M059J (cell line): ENCODE measurements at regions not wholly inside any gene's neighbourhood (a gene's known extent, or its start where the extent isn't known, plus 50 kb on each side); places are given as distances from the start of the nearest gene placed in this dataset.
"Not testable (repeated sequence)": the region's sequence is repeated elsewhere in the genome, so short reads cannot be mapped to it uniquely, and the experiment has no call there.

Experiments
- DNase-seq: peaks from one replicate; pipeline ENCODE4 v3.0.0-alpha.2; 2012; ENCODE audit warnings: low read depth

DNA sequence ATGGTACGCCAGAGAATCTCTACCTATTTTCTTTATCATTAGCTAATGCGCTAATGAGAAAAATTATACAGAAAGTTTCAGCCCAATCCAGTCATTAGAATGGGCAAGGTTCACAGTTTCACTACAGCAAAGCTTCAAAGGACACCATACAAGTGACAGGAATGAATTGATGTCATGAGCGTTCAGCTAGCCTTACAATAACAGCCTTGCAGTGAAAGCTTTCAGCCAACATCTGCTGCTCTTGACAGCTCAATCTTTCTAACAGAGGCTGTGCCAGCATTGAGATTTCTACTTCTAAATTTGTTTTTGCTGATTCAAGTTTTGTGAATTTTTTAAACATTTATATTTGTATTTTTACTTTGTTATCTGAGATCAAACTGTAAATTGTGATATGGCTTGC lies 302.4 kb upstream of the FAM174A start:
- DNase-seq, result no peak

DNA sequence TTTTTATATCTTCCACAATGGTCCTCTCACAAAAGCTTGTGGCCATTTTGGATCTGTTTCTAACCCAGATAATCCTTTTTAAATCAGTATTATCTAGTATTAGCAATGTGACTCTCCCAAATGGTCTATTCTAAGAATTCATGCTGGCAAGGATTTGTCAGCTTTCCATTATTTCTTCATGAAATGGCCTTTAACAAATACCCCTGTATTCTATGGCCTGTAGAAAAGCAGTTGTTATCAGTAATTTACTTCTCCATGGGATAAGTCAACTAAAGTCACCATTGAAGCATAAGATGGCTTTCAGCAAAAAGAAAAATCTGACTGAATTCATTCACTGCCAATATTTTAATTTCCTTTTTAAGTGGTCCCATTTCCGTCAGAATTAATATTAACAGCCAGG lies 346.4 kb upstream of the FAM174A start:
- DNase-seq, result no peak

- no peak for DNase-seq
Observed at GRCh38 chr5:100188339-100188738, 346.8 kb upstream of the FAM174A start.

- DNase-seq, result no peak
Observed at GRCh38 chr5:100186181-100186580, 349.0 kb upstream of the FAM174A start.

DNA sequence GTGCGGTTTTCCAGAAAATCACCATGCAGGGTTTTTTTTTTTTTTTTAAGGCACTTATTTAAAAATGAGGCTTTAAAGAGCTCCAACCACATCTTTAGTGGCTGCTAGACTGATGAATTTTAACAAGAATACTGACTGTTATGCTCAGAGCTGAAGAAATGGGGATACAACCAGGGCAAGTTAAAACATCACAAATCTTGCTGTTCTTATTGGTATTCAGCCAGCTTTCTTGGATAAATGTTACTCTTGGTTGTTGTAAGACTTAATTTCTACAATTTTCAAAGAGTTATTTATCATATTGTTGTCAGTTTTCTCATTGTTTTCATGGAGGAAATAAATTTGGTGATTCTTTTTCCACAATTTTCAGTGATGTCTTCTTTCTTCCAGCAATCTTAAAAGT lies 352.8 kb upstream of the FAM174A start:
- no peak for DNase-seq

- DNase-seq, result no peak
Observed at GRCh38 chr5:100175346-100175745, 359.8 kb upstream of the FAM174A start.

GRCh38 chr5:100165309-100165708 lies 369.9 kb upstream of the FAM174A start:
- DNase-seq, result no peak

DNA sequence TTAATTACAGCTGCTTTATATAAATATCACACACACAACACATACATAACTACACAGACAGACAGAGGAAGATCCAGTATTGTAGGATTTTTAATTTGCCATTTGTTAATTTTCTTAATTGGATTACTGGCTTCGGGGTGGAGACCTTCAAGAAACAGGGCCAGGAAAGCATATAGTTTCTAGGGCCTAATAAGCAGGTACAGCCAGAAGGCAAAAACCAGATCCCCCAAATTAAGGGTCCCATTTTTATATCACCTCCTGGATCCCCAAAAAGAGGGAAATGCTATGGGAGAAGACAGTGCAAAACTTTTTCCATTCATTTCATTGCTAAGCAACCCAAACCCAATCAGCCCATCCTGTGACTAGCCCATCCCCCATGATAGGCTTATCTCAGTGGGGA lies 373.3 kb upstream of the FAM174A start:
- DNase-seq, result no peak

GRCh38 chr5:100157066-100157465 lies 378.1 kb upstream of the FAM174A start:
- DNase-seq, result no peak

GRCh38 chr5:100148239-100148638 lies 386.9 kb upstream of the FAM174A start:
- DNase-seq, result no peak

DNA sequence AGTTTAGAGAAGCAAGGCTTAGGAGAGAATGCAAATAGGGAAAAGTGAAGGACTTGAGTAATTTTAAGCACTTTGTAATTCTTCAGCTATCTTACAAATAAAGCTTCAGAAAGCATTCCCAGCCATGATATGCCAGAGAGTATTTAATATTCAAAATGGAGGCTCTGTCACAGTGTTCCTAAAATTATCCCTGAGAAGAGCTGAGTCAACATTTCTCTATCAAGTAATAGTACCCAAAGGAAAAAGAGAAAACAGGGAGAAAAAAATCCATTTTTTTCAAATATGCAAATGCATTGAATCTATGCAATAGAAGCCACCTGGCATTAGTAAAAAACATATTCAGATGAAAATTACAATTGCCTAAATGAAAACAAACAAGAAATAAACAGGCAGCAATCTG lies 392.6 kb upstream of the FAM174A start:
- no peak for DNase-seq

DNA sequence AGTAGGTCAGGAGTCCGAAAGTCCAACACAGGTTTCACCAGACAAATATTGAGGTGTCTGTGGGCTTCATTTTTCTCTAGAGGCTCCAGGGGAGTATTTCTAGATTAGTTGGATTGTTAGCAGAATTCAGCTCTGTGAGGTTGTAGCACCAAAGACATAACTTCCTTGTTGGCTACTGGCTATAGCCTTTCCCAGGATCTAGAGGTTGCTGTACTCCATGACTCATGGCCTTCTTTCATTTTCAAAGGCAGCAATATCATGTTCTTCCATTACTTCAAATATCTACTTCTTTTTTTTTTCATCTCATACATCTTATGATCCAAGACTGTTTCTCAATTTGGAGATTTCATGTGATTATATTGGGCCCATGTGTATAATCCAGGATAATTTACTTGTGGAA lies 404.0 kb upstream of the FAM174A start:
- DNase-seq, result peak; percentile 0

DNA sequence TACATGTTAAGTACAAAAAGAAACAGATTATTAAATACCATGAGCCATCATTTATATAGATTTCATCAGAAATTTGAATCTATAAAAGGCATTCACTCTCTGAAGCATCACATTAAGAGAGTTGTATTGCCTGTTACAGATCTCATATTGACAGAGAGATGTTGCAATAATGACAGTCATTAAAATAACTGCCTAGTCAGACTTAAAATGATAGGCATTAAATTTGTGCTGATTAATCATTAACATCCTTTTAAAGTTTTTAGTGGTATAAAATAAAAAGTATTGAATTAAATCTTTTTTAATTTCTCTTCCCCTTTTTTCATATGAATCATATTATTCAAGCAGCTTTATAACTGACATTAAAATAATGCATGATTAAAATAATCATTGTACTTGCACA lies 404.9 kb upstream of the FAM174A start:
- DNase-seq, result no peak

GRCh38 chr5:100119903-100120302 lies 415.3 kb upstream of the FAM174A start:
- no peak for DNase-seq

DNA sequence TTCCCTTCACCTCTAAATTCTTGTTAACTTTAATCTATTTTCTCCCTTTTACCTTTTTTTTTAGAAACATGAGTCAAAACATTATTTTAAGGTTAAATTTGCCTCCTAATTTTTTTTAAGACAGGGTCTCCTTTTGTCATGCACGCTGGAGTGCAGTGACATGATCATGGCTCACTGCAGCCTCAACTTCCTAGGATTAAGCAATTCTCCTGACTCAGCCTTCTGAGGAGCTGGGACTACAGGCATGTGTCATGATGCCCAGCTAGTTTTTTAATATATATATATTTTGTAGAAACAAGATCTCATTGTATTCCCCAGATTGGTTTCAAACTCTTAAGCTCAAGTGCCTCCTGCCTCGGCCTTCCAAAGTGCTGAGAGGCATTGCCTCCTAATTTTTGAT lies 424.7 kb upstream of the FAM174A start:
- DNase-seq, result no peak

DNA sequence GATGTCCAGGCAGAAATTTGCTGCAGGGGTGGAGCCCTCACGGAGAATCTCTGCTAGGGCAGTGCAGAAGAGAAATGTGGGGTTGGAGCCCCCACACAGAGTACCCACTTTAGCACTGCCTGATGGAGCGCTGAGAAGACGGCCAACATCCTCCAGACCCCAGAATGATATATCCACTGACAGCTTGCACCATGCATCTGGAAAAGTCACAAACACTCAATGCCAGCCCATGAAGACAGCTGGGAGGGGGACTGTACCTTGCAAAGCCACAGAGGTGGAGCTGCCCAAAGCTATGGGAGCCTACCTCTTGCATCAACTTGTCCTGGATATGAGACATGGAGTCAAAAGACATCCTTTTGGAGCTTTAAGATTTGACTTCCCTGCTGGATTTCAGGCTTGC lies 426.3 kb upstream of the FAM174A start:
- DNase-seq, result no peak

GRCh38 chr5:100103592-100104119 lies 431.5 kb upstream of the FAM174A start:
- DNase-seq, result not testable (repeated sequence)

- DNase-seq, result not testable (repeated sequence)
Observed at GRCh38 chr5:100101466-100101865, 433.7 kb upstream of the FAM174A start.

- DNase-seq, result not testable (repeated sequence)
Observed at GRCh38 chr5:100096328-100096727, 438.8 kb upstream of the FAM174A start.

GRCh38 chr5:100080703-100081102 lies 454.5 kb upstream of the FAM174A start:
- not testable (repeated sequence) for DNase-seq

GRCh38 chr5:100079163-100079562 lies 456.0 kb upstream of the FAM174A start:
- not testable (repeated sequence) for DNase-seq

DNA sequence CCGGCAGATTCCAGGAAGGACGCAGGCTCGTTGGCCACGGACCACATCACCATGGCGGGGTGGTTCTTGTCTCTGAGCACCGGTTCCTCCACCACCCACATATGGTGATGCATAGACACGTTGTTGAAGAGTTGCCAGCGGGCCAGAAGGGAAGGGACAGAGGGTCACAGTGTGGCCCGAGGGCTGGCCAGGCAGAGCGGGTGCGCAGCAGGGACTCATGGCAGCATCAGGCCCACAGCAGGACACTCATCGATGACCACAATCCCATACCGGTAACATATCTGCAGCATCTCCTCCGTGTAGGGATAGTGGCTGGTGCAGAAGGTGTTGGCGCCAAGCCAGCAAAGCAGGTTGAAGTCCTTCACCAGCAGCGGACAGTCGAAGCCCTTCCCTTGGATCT lies 469.2 kb upstream of the FAM174A start:
- not testable (repeated sequence) for DNase-seq

GRCh38 chr5:100043475-100043874 lies 491.7 kb upstream of the FAM174A start:
- DNase-seq, result no peak

- no peak for DNase-seq
Observed at GRCh38 chr5:100026606-100027005, 508.6 kb upstream of the FAM174A start.

GRCh38 chr5:100023536-100023935 lies 511.6 kb upstream of the FAM174A start:
- no peak for DNase-seq
